NCI-H2227 treated with DMSO at 0.1 percent for 48 hours (cell line): ENCODE measurements at regions not wholly inside any gene's neighbourhood (a gene's known extent, or its start where the extent isn't known, plus 50 kb on each side); places are given as distances from the start of the nearest gene placed in this dataset.
A peak's percentile ranks its signal among the peaks of the same experiment; 100 is the strongest.
"Not testable (repeated sequence)": the region's sequence is repeated elsewhere in the genome, so short reads cannot be mapped to it uniquely, and the experiment has no call there.

Source experiments
- DNase-seq: peaks from one replicate; lab custom pipeline; 2025; lab: John Stamatoyannopoulos, UW

DNA sequence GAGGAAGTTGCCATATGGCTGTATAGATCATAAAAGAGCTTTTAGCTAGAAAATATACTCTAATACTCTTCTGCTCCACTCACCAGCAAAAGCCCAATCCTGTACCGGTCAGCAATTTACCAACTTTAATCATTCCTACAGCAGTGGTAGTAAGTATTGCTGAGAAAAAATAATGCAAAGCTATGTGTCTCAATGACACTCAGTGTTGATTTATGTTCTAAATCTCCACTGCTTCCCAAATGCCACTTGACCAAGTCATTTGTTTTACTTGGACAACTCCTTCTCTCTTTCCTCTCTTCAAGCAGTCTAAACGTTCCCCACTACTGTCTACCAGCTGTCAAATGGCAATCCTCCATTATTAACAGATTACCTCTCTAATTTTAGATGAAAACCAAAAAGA lies 201.8 kb upstream of the GK2 start:
- DNase-seq: no peak

DNA sequence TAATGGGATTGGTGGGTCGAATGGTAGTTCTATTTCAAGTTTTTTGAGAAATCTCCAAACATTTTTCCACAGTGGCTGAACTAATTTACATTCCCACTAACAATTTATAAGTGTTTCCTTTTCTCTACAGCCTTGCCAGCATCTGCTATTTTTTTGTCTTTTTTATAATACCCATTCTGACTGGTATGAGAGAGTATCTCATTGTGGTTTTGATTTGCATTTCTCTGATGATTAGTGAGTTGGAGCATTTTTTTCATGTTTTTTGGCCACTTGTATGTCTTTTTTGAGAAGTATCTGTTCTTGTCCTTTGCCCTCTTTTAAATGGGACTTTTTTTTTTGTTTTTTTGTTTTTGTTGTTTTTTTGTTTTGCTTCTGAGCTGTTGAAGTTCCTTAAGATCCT lies 200.0 kb upstream of the GK2 start:
- DNase-seq: no peak

GRCh38 chr4:79604152-79604551 lies 196.1 kb upstream of the GK2 start:
- no peak for DNase-seq

DNA sequence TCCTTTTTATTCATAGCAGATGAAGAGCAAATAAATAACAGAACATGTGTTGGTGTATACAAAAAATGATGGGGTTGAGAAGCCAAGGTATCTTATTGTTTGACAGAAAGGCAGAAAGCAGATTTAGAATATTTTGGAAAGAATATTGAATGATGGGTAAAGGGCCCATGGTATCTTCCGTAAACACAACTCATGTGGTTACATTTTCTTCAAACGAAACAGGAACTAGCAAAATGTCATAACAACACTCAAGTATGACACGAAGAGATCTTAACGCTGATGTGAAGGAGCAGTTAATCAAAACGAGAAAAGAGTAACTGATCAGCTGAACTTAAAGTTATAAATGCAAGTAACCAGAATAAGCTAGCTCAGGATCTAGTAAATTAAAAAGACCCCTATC lies 195.7 kb upstream of the GK2 start:
- DNase-seq: no peak

DNA sequence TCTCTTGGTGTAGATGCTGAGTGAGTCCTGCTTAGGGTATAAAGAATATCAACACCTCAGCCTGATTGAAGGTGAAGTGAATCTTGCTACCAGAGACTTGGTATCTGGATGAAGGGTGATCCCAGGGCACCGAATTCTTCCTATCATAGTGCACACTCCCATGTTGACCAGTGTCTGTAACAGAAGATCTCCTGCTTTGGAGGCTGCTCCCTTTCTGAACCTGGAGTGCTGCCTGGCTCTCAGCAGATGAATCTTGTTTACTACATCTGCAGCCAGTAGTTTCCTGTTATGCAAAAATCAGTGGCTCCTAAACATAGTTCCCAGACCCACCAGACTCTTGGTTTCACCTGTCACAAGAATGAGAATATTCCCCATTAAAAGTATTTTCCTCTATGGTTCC lies 191.7 kb upstream of the GK2 start:
- no peak for DNase-seq

DNA sequence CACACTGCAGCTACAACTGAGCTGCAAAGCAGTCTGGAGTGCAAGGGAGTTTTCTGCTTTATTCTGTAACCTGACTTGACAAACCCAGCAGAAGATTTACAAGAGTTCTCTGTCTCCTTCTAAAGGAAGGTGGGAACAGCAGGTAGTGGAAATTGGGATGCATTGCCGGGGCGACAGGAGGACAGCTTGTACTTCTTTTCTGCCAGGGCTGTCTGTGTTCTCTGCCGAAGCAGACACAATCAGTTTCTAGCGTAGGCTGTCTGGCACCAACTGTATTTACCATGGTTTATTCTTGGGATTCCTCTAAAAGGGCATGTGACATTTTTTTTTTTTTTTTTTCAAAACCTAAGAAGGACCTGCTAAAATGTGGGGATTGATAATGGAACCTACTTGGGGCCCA lies 190.8 kb upstream of the GK2 start:
- DNase-seq: no peak

DNA sequence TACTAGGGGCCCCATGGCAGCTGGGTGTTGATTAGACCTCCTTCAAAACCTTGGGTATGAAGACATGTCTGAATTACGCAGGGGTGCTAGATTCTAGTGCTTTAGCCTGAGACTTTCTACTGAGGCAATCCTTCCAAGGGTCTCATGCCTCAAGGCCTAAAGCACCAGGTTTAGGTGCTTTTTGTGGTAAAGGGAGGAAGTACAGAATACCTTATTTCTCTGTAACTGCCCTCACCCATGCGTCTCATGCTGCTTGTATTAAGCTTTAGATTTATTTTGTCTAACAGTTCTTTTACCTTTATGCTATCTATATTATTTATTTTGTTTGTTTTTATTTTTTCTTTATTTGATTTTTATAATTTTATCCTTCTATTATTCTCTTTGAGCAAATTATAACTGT lies 190.2 kb upstream of the GK2 start:
- DNase-seq: no peak

GRCh38 chr4:79597266-79597665 lies 189.2 kb upstream of the GK2 start:
- no peak for DNase-seq

GRCh38 chr4:79592218-79592617 lies 184.2 kb upstream of the GK2 start:
- DNase-seq: not testable (repeated sequence)

- DNase-seq: no peak
These were observed 180.7 kb upstream of the GK2 start for GRCh38 chr4:79588679-79589078.

GRCh38 chr4:79587207-79587606 lies 179.2 kb upstream of the GK2 start:
- not testable (repeated sequence) for DNase-seq

DNA sequence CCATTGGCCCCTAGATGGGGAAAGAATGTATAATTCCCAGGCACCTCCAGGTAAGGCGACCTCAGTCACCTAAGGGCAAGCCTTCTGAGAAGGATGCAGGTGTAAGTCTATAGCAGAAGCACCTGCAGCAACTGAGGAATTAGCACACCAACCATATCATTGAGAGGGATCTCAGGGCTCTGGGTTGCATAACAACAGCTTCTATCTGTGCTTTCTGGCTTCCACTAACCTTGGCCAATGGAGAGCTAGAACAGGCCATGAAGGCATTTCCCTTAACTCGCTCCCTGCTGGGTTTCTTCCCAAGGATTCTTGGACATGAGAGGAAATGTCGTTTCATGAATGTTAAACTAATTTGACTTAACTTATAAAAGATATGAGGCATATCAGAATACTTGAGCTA lies 177.8 kb upstream of the GK2 start:
- DNase-seq: no peak

DNA sequence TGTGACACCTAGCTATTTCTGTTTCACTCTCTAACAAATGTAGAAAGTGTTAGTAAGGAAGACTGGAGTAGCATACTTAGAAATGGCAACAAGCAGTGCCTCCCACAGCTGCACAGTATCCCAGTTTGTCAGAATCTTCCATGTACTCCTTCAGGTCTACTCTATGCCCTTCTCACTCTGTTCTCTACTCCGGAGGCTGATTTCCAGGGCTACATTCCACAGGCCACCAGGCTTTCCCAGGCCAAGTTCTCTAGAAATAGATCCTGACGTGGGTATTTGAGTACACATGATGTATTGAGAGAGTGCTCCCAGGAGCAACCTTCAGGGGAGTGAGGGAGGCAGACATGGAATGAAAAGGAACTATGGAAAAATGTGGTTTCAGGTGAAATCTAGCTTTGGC lies 177.3 kb upstream of the GK2 start:
- DNase-seq: no peak

DNA sequence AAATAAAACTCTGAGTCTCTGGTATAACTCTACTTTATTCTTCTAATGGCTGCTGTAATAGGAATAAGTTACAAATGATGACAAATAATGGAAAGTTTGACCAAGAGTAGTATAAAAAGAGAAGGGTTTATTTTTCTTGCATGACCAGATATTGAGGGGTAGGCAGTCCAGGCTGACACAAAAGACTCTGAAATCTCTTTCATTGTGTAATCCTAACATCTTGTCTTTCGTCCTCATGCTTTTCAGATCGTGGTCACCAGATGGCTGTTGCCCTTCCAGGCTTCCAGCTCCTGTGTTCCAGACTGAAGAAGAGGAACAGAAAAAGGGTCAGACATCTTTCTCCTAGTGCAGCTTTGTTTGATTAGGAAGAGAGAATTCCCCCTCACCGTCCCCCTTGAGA lies 176.9 kb upstream of the GK2 start:
- DNase-seq: no peak

DNA sequence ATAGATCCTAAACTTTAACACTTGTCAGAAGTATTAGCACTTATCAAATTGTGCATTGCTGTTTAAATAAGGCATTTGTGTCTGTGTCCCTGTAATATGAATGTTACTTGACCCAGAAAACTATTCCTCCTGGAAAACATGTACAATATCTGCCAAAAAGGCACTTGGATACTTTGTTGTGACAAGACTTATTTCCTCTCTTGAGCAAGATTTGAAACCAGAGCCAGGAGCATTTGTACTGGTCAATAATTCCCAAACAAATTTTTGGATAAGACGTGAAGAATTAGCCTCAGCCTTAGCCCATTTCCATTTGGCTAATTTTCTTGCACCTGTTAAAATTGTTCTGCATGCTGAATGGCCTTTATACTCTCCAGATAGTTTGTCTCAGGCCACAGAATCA lies 176.3 kb upstream of the GK2 start:
- DNase-seq: no peak

GRCh38 chr4:79578606-79579005 lies 170.6 kb upstream of the GK2 start:
- no peak for DNase-seq

DNA sequence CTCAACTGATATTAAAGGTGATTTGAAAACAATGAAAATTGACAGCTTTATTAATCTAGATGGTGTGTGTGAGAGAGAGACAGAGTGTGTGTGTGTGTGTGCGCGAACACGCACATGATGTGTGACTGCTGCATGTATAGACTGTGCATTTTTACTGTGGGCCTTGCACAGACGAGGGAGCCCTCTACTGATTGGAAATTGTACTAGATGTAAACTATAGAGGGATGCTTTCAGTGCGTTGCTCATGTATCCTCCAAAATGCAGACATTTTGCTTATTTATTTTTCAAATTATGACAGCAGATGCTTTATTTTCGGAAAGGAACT lies 168.4 kb upstream of the GK2 start:
- peak; percentile 54 for DNase-seq

- no peak for DNase-seq
These were observed 167.8 kb upstream of the GK2 start for GRCh38 chr4:79575709-79576428.

GRCh38 chr4:79574741-79575451 lies 166.9 kb upstream of the GK2 start:
- no peak for DNase-seq

- no peak for DNase-seq
These were observed 155.2 kb upstream of the GK2 start for GRCh38 chr4:79563219-79563618.

DNA sequence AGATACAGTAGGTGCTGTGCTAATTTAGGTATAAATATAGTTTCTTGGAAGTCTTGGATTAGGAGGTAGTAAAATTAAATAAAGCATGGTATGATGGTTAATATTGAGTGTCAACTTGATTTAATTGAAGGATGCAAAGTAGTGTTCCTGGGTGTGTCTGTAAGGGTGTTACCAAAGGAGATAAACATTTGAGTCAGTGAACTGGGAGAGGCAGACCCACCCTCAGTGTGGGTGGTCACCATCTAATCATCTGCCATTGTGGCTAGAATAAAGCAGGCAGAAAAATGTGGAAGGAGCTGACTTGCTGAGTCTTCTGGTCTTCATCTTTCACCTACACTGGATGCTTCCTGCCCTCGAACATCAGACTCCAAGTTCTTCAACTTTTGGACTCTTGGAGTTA lies 153.7 kb upstream of the GK2 start:
- DNase-seq: no peak

- DNase-seq: not testable (repeated sequence)
These were observed 151.4 kb upstream of the GK2 start for GRCh38 chr4:79559398-79559797.

DNA sequence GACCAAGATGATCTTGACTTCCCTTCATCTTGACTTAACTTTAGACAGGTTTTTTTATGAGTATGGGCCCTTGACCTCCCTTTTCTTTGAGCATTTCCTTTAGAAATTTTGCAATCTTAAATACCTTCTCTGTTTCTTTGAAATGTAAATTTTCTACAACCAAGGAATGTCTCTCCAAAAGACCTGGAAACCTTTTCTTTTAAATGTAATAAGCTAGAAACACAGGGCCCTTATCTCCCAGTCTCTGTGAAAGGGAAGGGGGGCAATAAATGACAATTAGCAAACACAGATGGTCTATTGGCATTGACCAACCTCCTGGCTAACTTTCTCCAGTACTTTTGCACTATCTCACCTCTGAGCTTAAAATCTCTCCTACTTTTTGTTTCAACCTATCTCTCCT lies 144.3 kb upstream of the GK2 start:
- no peak for DNase-seq

DNA sequence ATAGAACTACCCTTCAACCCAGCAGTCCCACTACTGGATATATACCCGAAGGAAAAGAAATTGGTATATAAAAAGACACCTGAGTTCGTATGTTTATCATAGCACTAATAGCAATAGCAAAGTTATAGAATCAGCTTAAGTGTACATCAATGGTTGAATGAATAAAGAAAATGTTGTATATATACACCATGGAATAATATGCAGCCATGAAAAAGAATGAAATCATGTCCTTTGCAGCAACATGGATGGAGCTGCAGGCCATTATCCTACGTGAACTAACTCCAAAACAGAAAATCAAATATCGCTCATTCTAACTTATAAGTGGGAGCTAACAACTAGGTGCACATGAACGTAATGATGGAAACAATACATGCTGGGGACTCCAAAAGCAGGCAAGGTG lies 143.5 kb upstream of the GK2 start:
- no peak for DNase-seq
